Neural progenitor cell (in vitro differentiated cells): ENCODE measurements at regions not wholly inside any gene's neighbourhood (a gene's known extent, or its start where the extent isn't known, plus 50 kb on each side); places are given as distances from the start of the nearest gene placed in this dataset.

ENCODE experiments used
- DNase-seq: peaks from one replicate; pipeline ENCODE4 v3.0.0-alpha.2; 2016; ENCODE audit warnings: low spot score
- H2AFZ ChIP-seq: fragments of 200-600 bp; sonication (generic); replicated peaks from 2 replicates; pipeline ENCODE4 v1.6.1; 2016; ENCODE audit warnings: antibody characterized with exemption
- H3F3A ChIP-seq: fragments of 200-600 bp; sonication (generic); 2 replicates; pipeline ENCODE4 v1.6.1; 2016; ENCODE audit warnings: antibody characterized with exemption, low read depth
- H3K27ac ChIP-seq: fragments of 200-600 bp; sonication (generic); 2 replicates; pipeline ENCODE4 v1.5.1; 2016; ENCODE audit warnings: mild to moderate bottlenecking
- H3K27me3 ChIP-seq: fragments of 200-600 bp; sonication (generic); 2 replicates; pipeline ENCODE4 v1.6.1; 2016; ENCODE audit warnings: mild to moderate bottlenecking, moderate library complexity
- H3K36me3 ChIP-seq: fragments of 200-600 bp; sonication (generic); 2 replicates; pipeline ENCODE4 v1.5.1; 2016
- H3K4me1 ChIP-seq: fragments of 200-600 bp; sonication (generic); 2 replicates; pipeline ENCODE4 v1.6.1; 2016; ENCODE audit warnings: mixed run types
- H3K4me2 ChIP-seq: fragments of 200-600 bp; sonication (generic); 2 replicates; pipeline ENCODE4 v1.6.1; 2016
- H3K4me3 ChIP-seq: fragments of 200-600 bp; sonication (generic); 2 replicates; pipeline ENCODE4 v1.5.1; 2016
- H3K79me2 ChIP-seq: fragments of 200-600 bp; sonication (generic); 2 replicates; pipeline ENCODE4 v1.6.1; 2016; ENCODE audit warnings: low read depth
- H3K9ac ChIP-seq: fragments of 200-600 bp; sonication (generic); 2 replicates; pipeline ENCODE4 v1.6.1; 2016
- H3K9me3 ChIP-seq: fragments of 200-600 bp; sonication (generic); 2 replicates; pipeline ENCODE4 v1.5.1; 2016; ENCODE audit warnings: low read depth
- H4K20me1 ChIP-seq: fragments of 200-600 bp; sonication (generic); 2 replicates; pipeline ENCODE4 v1.6.1; 2016; ENCODE audit warnings: low read depth
- H3K27ac Mint-ChIP-seq: 3 replicates; pipeline ENCODE4 v1.8.0; 2021; ENCODE audit warnings: mixed read lengths
- H3K27me3 Mint-ChIP-seq: 2 replicates; pipeline ENCODE4 v1.8.0; 2022; ENCODE audit warnings: low read depth, mild to moderate bottlenecking, inconsistent platforms, moderate library complexity, mixed read lengths; ENCODE audit not compliant: insufficient read depth
- H3K36me3 Mint-ChIP-seq: 3 replicates; pipeline ENCODE4 v1.8.0; 2021; ENCODE audit warnings: mixed read lengths
- H3K4me1 Mint-ChIP-seq: 3 replicates; pipeline ENCODE4 v1.8.0; 2021; ENCODE audit warnings: mixed read lengths
- H3K4me3 Mint-ChIP-seq: 3 replicates; pipeline ENCODE4 v1.8.0; 2021; ENCODE audit warnings: mild to moderate bottlenecking, moderate library complexity, mixed read lengths
- H3K9me3 Mint-ChIP-seq: 3 replicates; pipeline ENCODE4 v1.8.0; 2020; ENCODE audit warnings: mixed read lengths
- CTCF ChIP-seq: fragments of 200-600 bp; sonication (generic); IDR thresholded peaks from 2 replicates; pipeline ENCODE4 v1.5.1; 2017; ENCODE audit warnings: antibody characterized with exemption, mild to moderate bottlenecking
- EZH2 ChIP-seq: fragments of 200-600 bp; sonication (generic); IDR thresholded peaks from 2 replicates; pipeline ENCODE4 v1.6.1; 2017; ENCODE audit warnings: antibody characterized with exemption, mild to moderate bottlenecking, moderate library complexity
- EZH2phosphoT487 ChIP-seq: fragments of 200-600 bp; sonication (generic); IDR thresholded peaks from 2 replicates; pipeline ENCODE4 v1.6.1; 2017; ENCODE audit warnings: antibody characterized with exemption

- no peak overlapping the region for H3K4me3 Mint-ChIP-seq
- Histone ChIP-seq H4K20me1 (no peaks in the 10 kb centered on the region), H3F3A (no peaks in the 10 kb centered on the region), H3K27me3 (no peaks in the 10 kb centered on the region), H3K4me3 (no peak overlapping the region), H3K9ac (no peak overlapping the region), H3K9me3 (no peaks in the 10 kb centered on the region), H3K27ac (no peak overlapping the region), H3K36me3 (no peaks in the 10 kb centered on the region), H3K4me2 (no peak overlapping the region), H2AFZ (no peak overlapping the region), H3K4me1 (peaks cover 8% of the 10 kb centered on the region), H3K79me2 (no peaks in the 10 kb centered on the region)
- H3K27me3 Mint-ChIP-seq, result peaks cover 6% of the 10 kb centered on the region
- DNase-seq, result no peak
- no peak overlapping the region for H3K27ac Mint-ChIP-seq
- TF ChIP-seq CTCF (no peak), EZH2phosphoT487 (no peak), EZH2 (no peak)
- no peaks in the 10 kb centered on the region for H3K9me3 Mint-ChIP-seq
- H3K36me3 Mint-ChIP-seq, result no peaks in the 10 kb centered on the region
- peaks cover 18% of the 10 kb centered on the region for H3K4me1 Mint-ChIP-seq
Observed at GRCh38 chr18:6652098-6652497, 77.4 kb upstream of the ARHGAP28 start.

- Histone ChIP-seq H3K36me3 (no peaks in the 10 kb centered on the region), H3K27me3 (no peaks in the 10 kb centered on the region), H3K9me3 (no peaks in the 10 kb centered on the region), H3K27ac (no peak overlapping the region), H3K4me3 (no peak overlapping the region), H3K9ac (no peak overlapping the region), H3F3A (no peaks in the 10 kb centered on the region), H3K4me2 (no peak overlapping the region), H2AFZ (no peak overlapping the region), H3K79me2 (no peaks in the 10 kb centered on the region), H3K4me1 (peaks cover 4% of the 10 kb centered on the region), H4K20me1 (no peaks in the 10 kb centered on the region)
- Mint-ChIP-seq H3K36me3 (no peaks in the 10 kb centered on the region), H3K27ac (no peak overlapping the region), H3K9me3 (no peaks in the 10 kb centered on the region), H3K4me1 (peaks cover 9% of the 10 kb centered on the region), H3K4me3 (no peak overlapping the region), H3K27me3 (peaks cover 6% of the 10 kb centered on the region)
- TF ChIP-seq EZH2phosphoT487 (no peak), CTCF (no peak), EZH2 (no peak)
- DNase-seq, result no peak
Observed at GRCh38 chr18:6653880-6654279, 75.6 kb upstream of the ARHGAP28 start.

GRCh38 chr18:6659963-6660725, 69.4 kb upstream of the ARHGAP28 start:
- DNase-seq, result no peak
- no peaks in the 10 kb centered on the region for H3K36me3 Mint-ChIP-seq
- H3K4me1 Mint-ChIP-seq, result peaks cover 12% of the 10 kb centered on the region

More at GRCh38 chr18:6659963-6660725, 69.4 kb upstream of the ARHGAP28 start:
- no peaks in the 10 kb centered on the region for H3F3A ChIP-seq
- no peak overlapping the region for H3K4me3 Mint-ChIP-seq
- no peak overlapping the region for H3K27ac ChIP-seq
- no peak overlapping the region for H3K9ac ChIP-seq
- H3K4me3 ChIP-seq, result no peak overlapping the region
- no peak for TF ChIP-seq EZH2
- TF ChIP-seq EZH2phosphoT487, result no peak
- no peak for TF ChIP-seq CTCF
- no peak overlapping the region for H2AFZ ChIP-seq
- H3K4me2 ChIP-seq, result no peak overlapping the region
- peaks cover 2% of the 10 kb centered on the region for H3K27me3 Mint-ChIP-seq
- H3K9me3 Mint-ChIP-seq, result no peaks in the 10 kb centered on the region
- H4K20me1 ChIP-seq, result no peaks in the 10 kb centered on the region
- H3K9me3 ChIP-seq, result no peaks in the 10 kb centered on the region
- H3K36me3 ChIP-seq, result no peaks in the 10 kb centered on the region
- peaks cover 19% of the 10 kb centered on the region for H3K4me1 ChIP-seq
- no peak overlapping the region for H3K27ac Mint-ChIP-seq
- no peaks in the 10 kb centered on the region for H3K27me3 ChIP-seq
- no peaks in the 10 kb centered on the region for H3K79me2 ChIP-seq
